H9 (cell line): ENCODE measurements at regions not wholly inside any gene's neighbourhood (a gene's known extent, or its start where the extent isn't known, plus 50 kb on each side); places are given as distances from the start of the nearest gene placed in this dataset.
"Not testable (repeated sequence)": the region's sequence is repeated elsewhere in the genome, so short reads cannot be mapped to it uniquely, and the experiment has no call there.

Experiments
- DNase-seq: peaks from one replicate; pipeline ENCODE4 v3.0.0-alpha.2; 2017
- H2AFZ ChIP-seq: one replicate; pipeline ENCODE4 v1.6.1; 2013; ENCODE audit warnings: mild to moderate bottlenecking, low read length, control low read depth, moderate library complexity
- H2AK5ac ChIP-seq: 2 replicates; pipeline ENCODE4 v1.6.1; 2013; ENCODE audit warnings: low read length, control low read depth, mixed read lengths; ENCODE audit not compliant: insufficient read length
- H2BK120ac ChIP-seq: one replicate; pipeline ENCODE4 v1.6.1; 2013; ENCODE audit warnings: low read depth, mild to moderate bottlenecking, low read length, control low read depth, inconsistent platforms; ENCODE audit not compliant: poor library complexity, severe bottlenecking
- H2BK12ac ChIP-seq: 2 replicates; pipeline ENCODE4 v1.6.1; 2013; ENCODE audit warnings: low read length, control low read depth, mixed read lengths, low read depth; ENCODE audit not compliant: insufficient read length
- H2BK15ac ChIP-seq: 2 replicates; pipeline ENCODE4 v1.6.1; 2013; ENCODE audit warnings: low read depth, low read length, control low read depth
- H2BK20ac ChIP-seq: one replicate; pipeline ENCODE4 v1.6.1; 2013; ENCODE audit warnings: low read depth, mild to moderate bottlenecking, low read length, control low read depth, inconsistent platforms; ENCODE audit not compliant: poor library complexity, severe bottlenecking
- H2BK5ac ChIP-seq: 2 replicates; pipeline ENCODE4 v1.6.1; 2013; ENCODE audit warnings: low read length, control low read depth, mixed read lengths; ENCODE audit not compliant: insufficient read length
- H3K14ac ChIP-seq: 2 replicates; pipeline ENCODE4 v1.6.1; 2013; ENCODE audit warnings: low read length, control low read depth; ENCODE audit not compliant: insufficient read depth
- H3K18ac ChIP-seq: 2 replicates; pipeline ENCODE4 v1.6.1; 2013; ENCODE audit warnings: low read depth, mild to moderate bottlenecking, mixed read lengths, low read length, control low read depth; ENCODE audit not compliant: insufficient read length
- H3K23ac ChIP-seq: 2 replicates; pipeline ENCODE4 v1.6.1; 2013; ENCODE audit warnings: low read length, control low read depth, mixed read lengths, low read depth; ENCODE audit not compliant: insufficient read length
- H3K23me2 ChIP-seq: 2 replicates; pipeline ENCODE4 v1.6.1; 2013; ENCODE audit warnings: low read depth, mild to moderate bottlenecking, mixed read lengths, low read length, control low read depth; ENCODE audit not compliant: insufficient read length, poor library complexity, severe bottlenecking
- H3K27ac ChIP-seq: 2 replicates; pipeline ENCODE4 v1.5.1; 2013; ENCODE audit warnings: low read length, control low read depth, mixed read lengths, low read depth; ENCODE audit not compliant: insufficient read length
- H3K27me3 ChIP-seq: 2 replicates; pipeline ENCODE4 v1.6.1; 2013; ENCODE audit warnings: low read length, control low read depth, inconsistent platforms; ENCODE audit not compliant: insufficient read depth
- H3K4ac ChIP-seq: 2 replicates; pipeline ENCODE4 v1.6.1; 2013; ENCODE audit warnings: low read depth, mild to moderate bottlenecking, control low read depth, inconsistent platforms, low read length, moderate library complexity
- H3K4me1 ChIP-seq: 2 replicates; pipeline ENCODE4 v1.6.1; 2013; ENCODE audit warnings: low read length, control low read depth, inconsistent platforms; ENCODE audit not compliant: insufficient read depth
- H3K4me2 ChIP-seq: 2 replicates; pipeline ENCODE4 v1.6.1; 2013; ENCODE audit warnings: low read length, control low read depth, mixed read lengths; ENCODE audit not compliant: insufficient read length, insufficient read depth
- H3K56ac ChIP-seq: 2 replicates; pipeline ENCODE4 v1.6.1; 2013; ENCODE audit warnings: low read depth, mild to moderate bottlenecking, mixed read lengths, low read length, control low read depth; ENCODE audit not compliant: insufficient read length
- H3K79me1 ChIP-seq: 2 replicates; pipeline ENCODE4 v1.6.1; 2013; ENCODE audit warnings: low read depth, mild to moderate bottlenecking, moderate library complexity, low read length, control low read depth, inconsistent platforms; ENCODE audit not compliant: insufficient read depth, poor library complexity, severe bottlenecking
- H3K79me2 ChIP-seq: 2 replicates; pipeline ENCODE4 v1.6.1; 2013; ENCODE audit warnings: low read length, control low read depth, inconsistent platforms; ENCODE audit not compliant: insufficient read depth
- H3K9ac ChIP-seq: 2 replicates; pipeline ENCODE4 v1.6.1; 2013; ENCODE audit warnings: low read length, control low read depth, mixed read lengths; ENCODE audit not compliant: insufficient read length; ENCODE audit errors: extremely low read depth
- H3K9me3 ChIP-seq: one replicate; pipeline ENCODE4 v1.6.1; 2013; ENCODE audit warnings: low read depth, low read length, inconsistent platforms; ENCODE audit not compliant: control insufficient read depth
- H3T11ph ChIP-seq: one replicate; pipeline ENCODE4 v1.6.1; 2013; ENCODE audit warnings: mild to moderate bottlenecking, low read length, control low read depth, inconsistent platforms
- H4K20me1 ChIP-seq: one replicate; pipeline ENCODE4 v1.6.1; 2013; ENCODE audit not compliant: control insufficient read depth, insufficient read length, insufficient read depth
- H4K5ac ChIP-seq: 2 replicates; pipeline ENCODE4 v1.6.1; 2013; ENCODE audit warnings: low read depth, mild to moderate bottlenecking, mixed read lengths, low read length, control low read depth; ENCODE audit not compliant: insufficient read length
- H4K8ac ChIP-seq: replicated peaks from 2 replicates; pipeline ENCODE4 v1.6.1; 2013; ENCODE audit warnings: low read length, control low read depth, mixed read lengths, low read depth; ENCODE audit not compliant: insufficient read length
- H4K91ac ChIP-seq: 2 replicates; pipeline ENCODE4 v1.6.1; 2013; ENCODE audit warnings: low read depth, mild to moderate bottlenecking, moderate library complexity, mixed read lengths, low read length, control low read depth; ENCODE audit not compliant: insufficient read length
- H3K27ac Mint-ChIP-seq, 3 experiments: 2 replicates in 2 of 3; 3 replicates in 1 of 3; pipeline ENCODE4 v1.8.0; 2020 to 2021; ENCODE audit warnings: mixed read lengths in 3 of 3, mild to moderate bottlenecking in 1 of 3, moderate library complexity in 1 of 3
- H3K27me3 Mint-ChIP-seq: 2 replicates; pipeline ENCODE4 v1.8.0; 2021; ENCODE audit warnings: low read depth, mild to moderate bottlenecking, moderate library complexity, mixed read lengths
- H3K36me3 Mint-ChIP-seq, 3 experiments: 2 replicates in 2 of 3; 3 replicates in 1 of 3; pipeline ENCODE4 v1.8.0; 2020 to 2021; ENCODE audit warnings: low read depth in 3 of 3, mixed read lengths in 3 of 3; ENCODE audit not compliant: insufficient read depth in 1 of 3
- H3K4me1 Mint-ChIP-seq, 2 experiments: 2 replicates each; pipeline ENCODE4 v1.8.0; 2020; ENCODE audit warnings: mixed read lengths in 2 of 2
- H3K4me3 Mint-ChIP-seq, 2 experiments: 2 replicates in 1 of 2; 3 replicates in 1 of 2; pipeline ENCODE4 v1.8.0; 2020 to 2021; ENCODE audit warnings: mild to moderate bottlenecking in 2 of 2, mixed read lengths in 2 of 2, moderate library complexity in 1 of 2
- H3K9me3 Mint-ChIP-seq, 2 experiments: 2 replicates in 1 of 2; 3 replicates in 1 of 2; pipeline ENCODE4 v1.8.0; 2020; ENCODE audit warnings: mild to moderate bottlenecking in 2 of 2, mixed read lengths in 2 of 2, moderate library complexity in 1 of 2
- WGBS: extraction: QIAGEN DNeasy Blood & Tissue Kit; methylation state at CpG from one replicate; pipeline ENCODE4 v1.1.7; 2013; ENCODE audit warnings: missing lambda C conversion rate, low lambda C conversion rate, mixed read lengths; ENCODE audit not compliant: insufficient read length; ENCODE audit errors: extremely low coverage; 5-methylcytosine and 5-hydroxymethylcytosine counted together

GRCh38 chr15:84153655-84154140 lies 81.9 kb upstream of the GOLGA6L4 start:
- not testable (repeated sequence) for H3K18ac ChIP-seq, H2BK12ac ChIP-seq, H4K8ac ChIP-seq, H3K36me3 Mint-ChIP-seq, H3K56ac ChIP-seq, H3K23me2 ChIP-seq, H3K27me3 ChIP-seq, H3K27ac ChIP-seq, H3K4me1 ChIP-seq, H2BK20ac ChIP-seq, H3K79me1 ChIP-seq, H4K5ac ChIP-seq, H3K9ac ChIP-seq, H3K27ac Mint-ChIP-seq, H3K9me3 ChIP-seq, H2AK5ac ChIP-seq, H2BK5ac ChIP-seq, H4K20me1 ChIP-seq, H3K4me3 Mint-ChIP-seq, H2BK15ac ChIP-seq, H3K27me3 Mint-ChIP-seq, H3K4me2 ChIP-seq, H3K9me3 Mint-ChIP-seq, H3K79me2 ChIP-seq, H2BK120ac ChIP-seq, H3K14ac ChIP-seq, H3K23ac ChIP-seq, DNase-seq, H3T11ph ChIP-seq, H4K91ac ChIP-seq, H3K4ac ChIP-seq, H2AFZ ChIP-seq
- peaks cover 8 to 21% of the 10 kb centered on the region in 2 experiments for H3K4me1 Mint-ChIP-seq
- no CpG with 5 or more reads among the region's 11 CpGs for WGBS

GRCh38 chr15:84154314-84154713 lies 81.3 kb upstream of the GOLGA6L4 start:
- not testable (repeated sequence) for H3K36me3 Mint-ChIP-seq, H3T11ph ChIP-seq, H3K4me1 ChIP-seq, H3K9me3 Mint-ChIP-seq, H4K91ac ChIP-seq, H2BK20ac ChIP-seq, H3K27ac Mint-ChIP-seq, H3K27me3 ChIP-seq, H4K8ac ChIP-seq, H2BK12ac ChIP-seq, H3K18ac ChIP-seq, H3K27ac ChIP-seq, H2AK5ac ChIP-seq, H3K27me3 Mint-ChIP-seq, H3K23me2 ChIP-seq, H3K23ac ChIP-seq, H3K56ac ChIP-seq, H4K20me1 ChIP-seq, H3K4ac ChIP-seq, H2BK120ac ChIP-seq, H3K79me2 ChIP-seq, H3K9ac ChIP-seq, H2BK5ac ChIP-seq, H3K14ac ChIP-seq, DNase-seq, H3K9me3 ChIP-seq, H4K5ac ChIP-seq, H3K4me2 ChIP-seq, H3K4me3 Mint-ChIP-seq, H3K79me1 ChIP-seq, H2AFZ ChIP-seq, H2BK15ac ChIP-seq
- WGBS: no CpG with 5 or more reads among the region's 8 CpGs
- peaks cover 8 to 26% of the 10 kb centered on the region in 2 experiments for H3K4me1 Mint-ChIP-seq
